ENCODE measurements at regions not wholly inside any gene's neighbourhood (a gene's known extent, or its start where the extent isn't known, plus 50 kb on each side); places are given as distances from the start of the nearest gene placed in this dataset.

GRCh38 chr17:33987162-33987561, 267.9 kb upstream of the CCL2 start:
- H3K27ac ChIP-seq, result no peak overlapping the region
- TF ChIP-seq CTCF (conservative IDR thresholded peaks at IDR 0.05), result no peak
- no peak for TF ChIP-seq ZFX (IDR thresholded peaks at IDR 0.05)

GRCh38 chr17:33989361-33990148, 265.5 kb upstream of the CCL2 start:
- TF ChIP-seq ZFX (IDR thresholded peaks at IDR 0.05), result no peak
- TF ChIP-seq CTCF (conservative IDR thresholded peaks at IDR 0.05), result no peak
- H3K27ac ChIP-seq, result no peak overlapping the region

GRCh38 chr17:33990943-33991706, 264.0 kb upstream of the CCL2 start:
- H3K27ac ChIP-seq, result no peak overlapping the region
- TF ChIP-seq ZFX (IDR thresholded peaks at IDR 0.05) (no peak), CTCF (conservative IDR thresholded peaks at IDR 0.05) (no peak)

- H3K27ac ChIP-seq, result no peak overlapping the region
- TF ChIP-seq CTCF (conservative IDR thresholded peaks at IDR 0.05), result no peak
These were observed 263.0 kb upstream of the CCL2 start for GRCh38 chr17:33992113-33992512.

- TF ChIP-seq CTCF (conservative IDR thresholded peaks at IDR 0.05) (no peak), ZFX (IDR thresholded peaks at IDR 0.05) (no peak)
- no peak overlapping the region for H3K27ac ChIP-seq
These were observed 254.4 kb upstream of the CCL2 start for GRCh38 chr17:34000639-34001038.

- no peak overlapping the region for H3K27ac ChIP-seq
- TF ChIP-seq ZFX (IDR thresholded peaks at IDR 0.05) (no peak), CTCF (conservative IDR thresholded peaks at IDR 0.05) (no peak)
These were observed 253.8 kb upstream of the CCL2 start for GRCh38 chr17:34001246-34001645.

GRCh38 chr17:34006126-34006525, 249.0 kb upstream of the CCL2 start:
- no peak for TF ChIP-seq ZFX (IDR thresholded peaks at IDR 0.05)
- no peak for TF ChIP-seq CTCF (conservative IDR thresholded peaks at IDR 0.05)
- H3K27ac ChIP-seq, result no peak overlapping the region
